Activated CD8-positive, alpha-beta memory T cell treated with anti-CD3 and anti-CD28 coated beads for 4 hours (primary cell): ENCODE measurements at regions not wholly inside any gene's neighbourhood (a gene's known extent, or its start where the extent isn't known, plus 50 kb on each side); places are given as distances from the start of the nearest gene placed in this dataset.
"Not testable (repeated sequence)": the region's sequence is repeated elsewhere in the genome, so short reads cannot be mapped to it uniquely, and the experiment has no call there.

Experiments
- DNase-seq, 2 donors: peaks; one replicate each; pipeline ENCODE4 v3.0.0-alpha.2; 2020; ENCODE audit warnings: low read depth in 2 of 2

DNA sequence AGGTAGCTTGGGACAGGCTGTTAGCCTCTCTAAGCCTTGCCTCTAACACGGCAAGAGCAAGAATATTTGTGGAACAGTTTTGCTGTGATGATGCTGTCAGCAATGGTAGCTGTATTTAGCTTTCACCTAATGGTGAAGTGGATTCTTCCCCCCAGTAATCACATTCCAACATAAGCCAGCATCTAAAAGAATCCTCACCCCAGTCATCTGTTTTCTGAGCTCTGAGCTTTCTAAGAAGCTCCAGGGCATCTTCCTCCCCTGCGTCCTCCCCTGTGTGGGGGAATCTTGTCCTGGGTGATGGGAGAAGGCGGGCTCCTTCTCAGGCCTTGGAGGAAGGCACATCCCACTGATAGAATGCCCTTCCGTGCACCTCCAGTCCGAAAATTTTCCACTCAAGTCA lies 367.6 kb downstream of the BRD1 start:
- DNase-seq, result no peak

DNA sequence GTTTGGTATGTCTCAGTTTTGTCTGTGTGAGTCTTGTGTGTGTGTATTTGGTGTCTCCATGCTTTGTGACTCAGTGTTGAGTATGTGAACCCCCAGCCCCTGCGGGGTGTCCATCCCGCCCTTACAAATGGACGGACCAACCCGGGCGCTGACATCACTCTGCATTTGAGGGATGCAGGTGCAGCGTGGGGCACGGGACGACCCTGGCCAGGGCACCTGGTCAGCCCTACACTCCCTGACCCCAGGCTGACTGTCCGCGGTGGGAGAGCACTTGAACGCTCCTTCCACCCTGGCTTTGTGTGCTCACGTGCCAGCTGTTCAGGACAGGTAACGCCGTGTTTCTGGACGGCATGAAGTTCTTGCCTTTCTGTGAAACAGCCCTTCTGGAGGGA lies 369.0 kb downstream of the BRD1 start:
- DNase-seq, result no peak

DNA sequence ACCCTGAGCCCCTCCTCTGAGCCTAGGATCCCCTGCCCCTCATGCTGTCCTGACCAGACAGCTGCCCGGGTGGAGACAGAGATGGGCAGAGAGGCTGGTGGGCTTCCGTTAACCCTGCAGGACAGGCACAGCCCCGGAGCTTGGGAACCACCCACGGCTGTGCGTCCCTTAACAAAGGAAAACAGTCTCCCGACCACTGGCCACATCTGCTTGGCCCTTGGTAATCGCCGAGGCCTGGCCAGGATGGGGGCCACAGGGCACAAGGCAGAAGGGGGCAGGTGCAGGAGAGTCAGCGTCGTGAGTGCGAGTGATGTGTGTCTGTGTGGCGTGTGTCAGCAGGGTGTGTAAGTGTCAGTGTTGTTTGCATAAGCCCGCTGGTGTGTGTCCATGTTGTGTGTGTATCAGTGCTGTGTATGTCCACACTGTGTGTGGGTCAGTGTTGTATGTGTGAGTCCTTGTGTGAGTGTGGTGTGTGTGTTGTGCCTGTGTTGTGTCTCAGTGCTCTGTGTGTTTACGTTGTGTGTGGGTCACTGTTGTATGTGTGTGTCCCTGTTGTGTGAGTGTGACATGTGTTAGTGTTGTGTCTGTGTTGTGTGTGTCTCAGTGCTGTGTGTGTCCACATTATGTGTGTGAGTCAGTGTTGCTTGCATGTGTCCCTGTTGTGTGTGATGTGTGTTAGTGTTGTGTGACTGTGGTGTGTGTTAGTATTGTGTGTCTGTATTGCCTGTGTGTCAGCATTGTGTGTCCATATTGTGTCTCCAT lies 369.5 kb downstream of the BRD1 start:
- DNase-seq, result no peak

DNA sequence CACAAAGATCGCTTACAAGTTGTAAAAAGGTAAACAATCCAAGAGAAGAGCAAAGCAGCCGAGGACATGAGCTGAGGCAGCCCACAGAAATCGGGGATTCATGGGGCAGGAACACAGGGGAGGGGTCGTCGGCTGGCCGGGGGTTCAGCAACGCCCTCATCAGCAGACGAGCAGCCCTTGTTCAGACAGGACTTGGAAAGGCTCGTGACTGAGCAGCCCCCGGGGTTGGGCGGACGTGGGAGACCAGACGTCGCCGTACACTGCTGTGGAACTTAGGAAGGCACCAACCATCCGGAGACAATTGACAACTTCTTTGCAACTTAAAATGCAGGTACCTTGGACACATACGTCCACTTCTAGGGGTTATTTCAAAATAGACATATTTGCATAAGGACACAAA lies 370.5 kb downstream of the BRD1 start:
- DNase-seq, result no peak

DNA sequence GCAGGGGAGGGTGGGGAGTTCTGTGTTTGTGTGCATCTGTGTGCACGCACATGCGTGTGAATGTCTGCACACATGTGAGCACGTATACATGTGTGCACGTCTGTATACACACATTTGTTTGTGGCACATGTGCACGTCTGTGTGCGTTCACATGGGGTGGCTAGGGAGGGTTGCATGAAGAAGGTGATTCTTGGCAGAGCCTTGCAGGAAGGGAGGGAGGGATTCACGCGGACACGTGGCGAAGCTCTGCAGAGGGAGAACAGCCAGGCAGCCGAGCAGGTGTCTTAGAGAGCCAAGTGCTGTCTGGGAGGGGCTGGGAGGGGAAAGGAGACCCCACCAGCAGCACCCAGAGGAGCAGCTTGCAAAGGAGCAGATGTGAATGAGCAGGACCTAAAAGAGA lies 372.1 kb downstream of the BRD1 start:
- no peak for DNase-seq

DNA sequence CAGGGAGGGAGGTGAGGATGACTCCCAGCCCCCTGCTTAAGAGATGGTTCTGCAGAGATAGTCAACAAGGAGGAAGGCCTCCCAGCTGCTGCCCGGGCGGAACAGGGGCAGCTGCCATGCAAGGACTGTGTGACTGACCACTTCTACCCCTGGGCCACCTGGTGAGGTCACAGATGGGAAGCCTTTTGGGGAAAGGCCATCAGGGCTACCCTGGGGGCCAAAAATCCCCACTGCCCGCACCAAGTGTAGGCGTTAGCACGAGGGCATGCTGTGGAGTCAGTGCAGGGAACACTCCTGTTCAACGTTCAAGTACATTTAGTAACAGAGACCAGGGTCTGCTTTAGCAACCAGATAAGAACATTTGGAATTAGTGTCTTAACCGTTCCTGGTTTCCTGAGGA lies 372.9 kb downstream of the BRD1 start:
- DNase-seq, result no peak

DNA sequence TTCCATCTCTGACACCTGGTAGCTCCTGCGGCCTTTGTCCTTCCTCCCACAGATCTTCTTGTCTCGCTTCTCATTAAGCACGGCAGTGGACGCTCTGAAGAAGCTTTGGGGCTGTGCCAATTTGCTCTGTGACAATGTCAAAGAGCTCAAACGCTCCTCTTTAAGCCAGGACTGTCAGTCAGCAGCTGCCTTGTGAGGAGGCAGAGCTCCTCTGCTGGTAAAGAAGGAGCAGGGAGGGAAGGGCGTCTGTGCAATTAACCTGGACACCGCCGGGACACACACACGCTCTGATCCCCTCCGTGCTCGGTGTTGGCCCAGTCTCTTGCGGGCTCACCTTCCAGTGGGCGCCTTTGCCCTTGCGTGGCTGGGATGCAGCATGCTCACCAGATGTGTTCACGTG lies 373.9 kb downstream of the BRD1 start:
- no peak for DNase-seq

DNA sequence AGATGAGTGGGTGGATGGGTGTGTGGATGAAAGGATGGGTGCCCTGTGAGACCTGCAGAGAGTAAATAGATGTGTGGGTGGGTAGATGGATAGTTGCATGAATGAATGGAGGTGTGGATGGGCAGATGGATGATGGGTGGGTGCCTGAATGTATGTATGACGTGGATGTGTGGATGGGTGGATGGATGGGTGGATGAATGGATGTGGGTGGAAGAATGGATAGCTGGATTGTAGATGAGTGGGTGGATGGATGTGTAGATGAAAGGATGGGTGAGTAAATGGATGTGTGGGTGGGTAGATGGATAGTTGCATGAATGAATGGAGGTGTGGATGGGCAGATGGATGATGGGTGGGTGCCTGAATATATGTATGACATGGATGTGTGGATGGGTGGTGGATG lies 374.7 kb downstream of the BRD1 start:
- DNase-seq, result not testable (repeated sequence)

DNA sequence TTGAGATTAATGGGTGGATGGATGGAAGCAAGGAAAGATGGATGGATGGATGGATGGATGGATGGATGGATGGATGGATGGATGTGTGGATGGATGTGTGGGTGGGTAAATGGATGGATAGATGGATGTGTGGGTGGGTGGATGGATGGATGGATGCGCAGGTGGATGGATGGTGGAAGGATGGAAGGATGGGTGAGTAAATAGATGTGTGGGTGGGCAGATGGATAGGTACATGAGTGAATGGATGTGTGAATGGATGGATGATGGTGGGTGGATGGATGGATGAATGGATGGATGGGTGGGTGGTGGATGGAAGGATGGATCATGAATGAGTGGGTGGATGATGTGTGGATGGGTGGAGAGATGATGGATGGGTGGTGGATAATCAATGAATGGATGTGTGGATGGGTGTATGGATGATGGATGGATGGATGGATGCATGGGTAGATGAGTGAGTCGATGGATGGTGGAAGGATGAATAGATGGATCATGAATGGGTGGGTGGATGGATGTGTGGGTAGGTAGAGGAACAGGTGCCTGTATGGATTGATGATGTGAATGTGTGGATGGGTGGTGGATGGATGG lies 375.2 kb downstream of the BRD1 start:
- no peak for DNase-seq

DNA sequence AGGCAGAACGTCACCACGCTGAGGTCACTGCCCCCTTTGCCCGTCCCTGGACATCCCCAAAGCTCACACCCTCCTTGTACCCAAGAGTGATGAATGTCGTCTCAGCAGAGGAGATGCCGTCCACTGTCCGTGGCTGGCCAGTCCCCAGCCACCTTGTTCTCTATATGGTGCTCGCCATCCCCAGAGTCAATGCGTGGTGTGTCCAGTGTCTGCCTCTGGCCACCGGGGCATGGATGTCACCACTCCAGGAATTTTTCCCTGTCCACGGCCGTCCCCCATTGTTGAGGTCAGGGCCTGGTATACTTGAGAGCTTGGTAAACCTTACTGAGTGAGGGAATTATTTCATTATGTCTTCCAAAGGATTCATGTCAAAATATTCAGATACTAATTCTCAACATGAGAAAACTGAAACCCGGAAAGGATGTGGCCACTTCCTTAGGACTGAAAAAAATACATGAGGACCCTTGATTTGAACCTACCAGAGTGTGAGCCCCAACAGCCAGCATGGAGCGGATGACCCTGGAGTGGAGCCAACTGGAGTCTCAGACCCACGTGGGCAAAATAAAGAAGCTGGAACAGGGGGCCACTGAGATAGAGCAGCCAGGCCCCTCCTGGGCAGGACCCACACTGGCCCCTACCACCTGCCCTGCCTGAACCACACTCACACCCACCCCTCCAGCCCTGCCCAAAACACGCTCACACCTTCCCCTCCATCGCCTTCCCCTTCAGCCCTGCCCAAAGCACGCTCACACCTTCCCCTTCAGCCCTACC lies 376.4 kb downstream of the BRD1 start:
- DNase-seq, result no peak

DNA sequence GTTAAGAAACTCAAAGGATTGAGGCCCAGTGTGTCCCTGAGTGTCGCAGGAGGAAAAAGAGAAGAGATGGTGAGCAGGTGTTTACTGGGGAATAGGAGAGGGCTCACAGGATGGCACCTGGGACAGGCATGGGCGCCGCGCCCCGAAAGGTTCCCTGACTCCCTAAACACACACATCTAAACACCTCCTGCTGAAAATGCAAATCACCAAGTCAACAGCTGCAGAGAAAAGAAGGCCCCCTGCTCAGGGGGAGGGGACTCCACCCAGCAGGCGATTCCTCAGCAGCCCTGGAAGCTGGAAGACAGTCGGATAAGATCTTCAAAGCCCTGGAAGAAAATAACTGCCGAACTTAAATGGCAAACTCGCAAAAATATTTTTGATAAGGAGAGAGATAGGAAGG lies 377.2 kb downstream of the BRD1 start:
- DNase-seq, result no peak

DNA sequence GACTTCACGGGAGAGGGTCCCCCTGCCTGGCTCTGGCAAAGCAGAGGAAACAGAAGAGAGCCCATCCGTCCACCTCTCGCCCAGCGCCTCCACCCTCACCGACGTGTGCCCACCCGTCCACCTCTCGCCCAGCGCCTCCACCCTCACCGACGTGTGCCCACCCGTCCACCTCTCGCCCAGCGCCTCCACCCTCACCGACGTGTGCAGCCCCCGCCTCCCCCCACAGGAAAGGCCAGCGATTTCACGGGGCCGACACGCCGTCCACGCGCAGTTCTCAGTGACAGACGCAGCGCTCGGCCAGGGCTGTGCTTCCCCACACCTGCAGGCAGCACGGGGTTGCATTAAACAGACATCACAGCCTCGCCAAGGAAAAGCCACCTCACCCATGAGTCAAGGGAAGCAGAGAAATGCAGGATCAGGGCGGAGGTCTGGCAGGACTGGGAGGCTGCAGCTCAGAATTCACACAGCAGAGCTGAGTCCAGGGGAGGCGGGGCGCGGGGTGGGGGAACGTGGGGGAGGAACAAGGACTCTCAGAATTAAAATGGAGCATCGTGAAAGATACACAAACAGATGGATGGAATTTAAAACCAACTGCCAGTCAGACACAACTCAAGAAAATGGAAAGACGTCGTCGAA lies 377.7 kb downstream of the BRD1 start:
- no peak for DNase-seq

DNA sequence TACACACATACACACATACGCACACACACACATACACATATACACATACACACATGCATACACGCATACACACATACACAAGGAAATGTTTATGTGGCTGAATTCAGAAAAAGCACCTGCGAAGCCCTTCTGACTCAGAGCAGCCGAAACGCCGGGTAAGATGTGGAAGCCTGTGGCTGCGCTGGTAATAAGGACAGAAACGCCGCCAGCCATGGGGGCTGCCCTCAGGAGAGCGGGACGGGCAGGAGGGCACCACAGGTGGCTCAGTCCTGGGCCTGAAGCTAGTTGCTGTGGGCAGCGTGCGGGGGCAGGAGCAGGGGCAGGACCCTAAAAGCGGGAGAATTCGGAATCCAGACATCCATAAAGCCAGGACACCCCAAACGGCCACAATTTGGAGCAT lies 378.3 kb downstream of the BRD1 start:
- no peak for DNase-seq

DNA sequence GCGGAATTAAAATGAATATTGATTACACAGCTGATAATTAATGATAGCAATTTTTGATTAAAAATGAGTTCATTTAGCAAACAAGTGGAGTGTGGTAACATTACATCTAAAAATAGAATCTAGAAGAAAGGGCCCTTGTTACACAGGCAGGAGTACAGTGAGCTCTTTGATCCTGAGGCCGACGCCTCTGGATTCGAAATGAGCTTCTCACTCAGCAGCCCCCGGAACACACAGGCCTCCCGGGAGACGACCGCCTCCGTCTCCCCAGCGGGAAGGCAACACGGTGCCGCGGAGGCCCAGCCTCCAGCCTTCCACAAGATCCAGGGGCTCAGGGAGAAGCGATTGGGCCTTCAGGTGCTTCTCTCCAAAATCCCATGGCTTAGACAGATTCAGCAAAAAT lies 379.1 kb downstream of the BRD1 start:
- no peak for DNase-seq

DNA sequence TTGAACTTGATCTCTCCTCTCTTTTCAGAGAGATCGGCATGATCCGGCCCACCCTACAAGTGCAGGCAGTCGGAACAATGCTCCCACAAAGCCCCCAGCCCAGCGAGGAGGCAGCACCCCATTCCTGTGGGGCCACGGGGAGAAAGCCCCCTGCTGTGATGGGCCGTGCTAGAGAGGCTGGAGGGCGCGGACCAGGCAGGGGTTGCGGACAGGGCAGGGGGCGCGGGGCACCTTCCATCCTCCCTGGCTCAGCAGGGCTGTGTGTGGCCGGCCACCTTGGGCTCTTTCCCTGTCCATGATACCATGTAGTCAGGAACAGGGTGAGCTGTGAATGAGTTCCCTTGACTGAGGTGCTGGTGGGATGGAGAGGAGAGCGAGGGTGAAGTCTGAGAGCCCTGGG lies 379.8 kb downstream of the BRD1 start:
- DNase-seq, result no peak

DNA sequence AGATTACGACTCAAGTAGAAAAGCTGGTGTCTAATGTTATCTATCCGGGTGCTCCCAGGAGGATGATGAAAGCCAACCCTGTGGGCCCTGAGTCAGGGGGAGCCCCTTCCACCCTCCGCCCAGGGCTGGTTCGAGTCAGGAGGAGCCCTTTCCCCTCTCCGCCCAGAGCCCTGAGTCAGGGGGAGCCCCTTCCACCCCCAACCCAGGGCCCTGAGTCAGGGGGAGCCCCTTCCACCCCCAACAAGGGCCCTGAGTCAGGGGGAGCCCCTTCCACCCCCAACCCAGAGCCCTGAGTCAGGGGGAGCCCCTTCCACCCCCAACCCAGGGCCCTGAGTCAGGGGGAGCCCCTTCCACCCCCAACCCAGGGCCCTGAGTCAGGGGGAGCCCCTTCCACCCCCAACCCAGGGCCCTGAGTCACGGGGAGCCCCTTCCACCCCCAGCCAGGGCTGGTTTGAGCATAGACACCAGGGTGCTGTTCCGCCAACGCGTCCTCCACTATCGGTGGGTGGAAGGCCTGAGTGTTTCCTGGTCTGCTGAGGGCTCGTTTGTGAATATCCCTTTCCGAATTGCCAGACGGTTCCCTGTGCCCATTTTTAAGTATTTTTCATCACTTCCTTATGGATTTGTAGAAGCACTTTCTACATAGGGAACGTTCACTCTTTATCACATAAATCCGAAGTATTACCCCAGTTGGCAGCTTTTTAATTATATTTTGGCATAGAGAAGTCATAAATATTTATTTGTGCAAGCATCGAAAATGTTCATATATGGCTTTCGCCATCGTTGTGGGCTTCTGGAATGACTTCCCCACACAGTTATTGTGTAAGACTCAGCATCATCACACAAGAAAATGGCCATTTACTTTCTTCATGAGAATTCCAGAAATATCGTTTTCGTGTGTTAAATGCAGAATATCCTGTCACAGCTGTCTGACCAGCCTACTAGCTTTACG lies 380.6 kb downstream of the BRD1 start:
- no peak for DNase-seq

DNA sequence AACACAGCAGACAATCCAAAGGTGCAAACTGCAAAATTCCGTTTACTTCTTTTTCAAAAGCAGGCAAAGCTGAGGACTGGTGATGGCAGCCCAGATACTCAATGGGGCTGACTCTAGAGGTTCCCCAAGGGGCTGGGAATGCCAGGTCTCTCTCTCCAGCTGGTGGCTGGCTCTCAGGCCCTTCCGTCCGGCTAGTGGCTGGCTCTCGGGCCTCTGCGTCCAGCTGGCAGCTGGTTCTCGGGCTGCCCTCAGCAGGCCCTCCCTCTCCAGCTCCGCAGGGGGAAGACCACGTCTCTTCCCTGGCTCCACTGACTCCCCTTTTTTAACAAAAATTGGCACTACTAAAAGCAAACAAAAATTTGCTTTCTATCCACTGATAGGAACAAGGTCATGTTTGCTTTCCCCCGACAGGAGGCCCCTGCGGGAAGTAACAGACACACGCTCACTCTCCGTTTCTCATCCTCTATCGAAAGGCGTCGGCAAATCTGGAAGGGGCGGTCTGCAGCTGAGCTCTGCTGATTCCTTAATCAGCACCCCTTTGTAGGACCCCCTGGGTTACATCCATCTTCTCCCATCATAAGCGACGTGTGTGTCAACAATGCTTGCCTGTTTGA lies 381.4 kb downstream of the BRD1 start:
- DNase-seq, result no peak

DNA sequence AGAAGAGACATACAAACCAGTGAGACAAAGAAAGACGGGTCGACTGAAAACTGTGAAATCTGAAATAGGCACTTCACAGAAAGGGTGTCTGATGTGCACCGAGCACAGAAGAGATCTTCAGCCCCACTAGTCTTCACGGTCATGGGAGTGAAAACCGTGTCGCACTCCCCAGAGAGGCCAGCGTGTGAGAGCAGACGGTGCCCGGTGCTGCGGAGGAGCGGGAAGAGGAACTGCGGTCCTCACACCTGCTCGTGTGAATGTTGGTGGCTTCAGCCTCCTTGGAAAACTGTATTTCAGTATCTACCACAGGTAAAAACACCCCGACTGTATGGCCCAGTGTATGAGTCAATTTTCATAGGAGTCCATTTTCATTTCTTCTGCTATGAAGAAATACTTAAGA lies 382.9 kb downstream of the BRD1 start:
- no peak for DNase-seq

DNA sequence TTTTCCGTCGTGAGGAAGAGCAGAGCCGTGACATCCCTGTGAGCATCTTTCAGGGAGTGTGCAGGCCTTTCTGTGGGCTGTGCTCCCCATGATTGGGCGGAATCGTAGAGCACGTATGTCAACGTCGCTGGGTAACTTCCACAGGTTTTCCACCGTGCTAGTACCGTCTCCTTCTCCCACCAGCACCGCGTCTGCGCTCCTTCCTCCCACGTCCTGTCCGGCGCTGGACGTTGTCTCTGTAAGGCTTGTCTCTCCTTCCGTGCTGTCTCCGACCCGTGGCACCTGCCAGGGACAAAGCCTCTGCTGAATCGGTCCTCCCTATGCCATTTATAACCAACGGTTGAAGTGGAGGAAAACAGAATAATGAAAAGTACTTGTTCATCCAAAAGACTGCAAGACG lies 386.7 kb downstream of the BRD1 start:
- DNase-seq, result no peak

DNA sequence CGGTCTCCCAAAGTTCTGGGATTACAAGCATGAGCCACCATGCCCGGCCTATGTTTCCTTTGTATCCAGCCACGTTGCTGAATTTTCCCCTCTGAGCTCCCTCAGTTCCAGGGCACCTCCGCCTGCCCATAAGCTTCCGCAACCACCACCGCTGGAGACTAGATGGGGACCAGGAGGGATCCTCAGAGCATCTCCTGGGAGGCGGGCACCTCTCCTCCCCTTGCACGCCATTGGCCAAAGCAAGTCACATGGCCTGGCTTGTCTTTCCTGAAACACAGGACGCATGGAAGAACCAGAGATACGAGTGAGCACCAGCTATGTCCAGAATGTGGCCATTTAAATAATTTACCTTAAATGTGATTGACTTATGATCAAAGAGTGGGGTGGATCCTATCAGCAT lies 388.3 kb downstream of the BRD1 start:
- no peak for DNase-seq

DNA sequence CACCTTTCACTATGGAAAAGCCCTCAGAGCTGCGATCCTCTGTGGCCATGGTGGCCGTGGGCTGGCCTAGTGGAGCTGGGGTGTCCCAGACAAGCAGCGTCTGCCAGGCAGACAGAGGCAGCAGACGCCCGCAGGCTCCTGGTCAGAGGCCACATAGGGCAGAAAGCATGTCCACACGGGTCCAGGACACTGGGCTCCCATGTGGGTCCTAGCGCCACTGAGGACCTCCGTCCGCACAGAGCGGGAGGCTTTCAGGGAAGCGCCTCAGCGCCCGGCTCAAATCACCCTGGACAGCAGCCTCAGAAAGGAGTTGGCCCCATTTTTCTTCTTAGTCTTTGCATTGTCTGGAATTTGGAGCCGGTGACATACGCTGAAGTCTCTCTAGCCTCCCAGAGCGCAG lies 389.7 kb downstream of the BRD1 start:
- no peak for DNase-seq
